HL-60 (cell line): ENCODE measurements at regions not wholly inside any gene's neighbourhood (a gene's known extent, or its start where the extent isn't known, plus 50 kb on each side); places are given as distances from the start of the nearest gene placed in this dataset.

ENCODE experiments used
- CTCF ChIP-seq: IDR thresholded peaks from one replicate; pipeline ENCODE4 v1.5.1; 2011; ENCODE audit warnings: low read length, control low read depth, inconsistent platforms; ENCODE audit not compliant: insufficient read depth
- POLR2AphosphoS5 ChIP-seq: IDR thresholded peaks from 2 replicates; pipeline ENCODE4 v1.6.1; 2012; ENCODE audit warnings: low read depth

GRCh38 chr10:26361971-26362370 is 76.2 kb upstream of the APBB1IP start:
- TF ChIP-seq CTCF (no peak), POLR2AphosphoS5 (no peak)
